HG03097 (cell line): ENCODE measurements at regions not wholly inside any gene's neighbourhood (a gene's known extent, or its start where the extent isn't known, plus 50 kb on each side); places are given as distances from the start of the nearest gene placed in this dataset.
"Not testable (repeated sequence)": the region's sequence is repeated elsewhere in the genome, so short reads cannot be mapped to it uniquely, and the experiment has no call there.

Experiments used
- ATAC-seq: cut with Tn5 transposase; IDR thresholded peaks from one replicate; pipeline ENCODE4 v1.9.1; 2021; ENCODE audit not compliant: unreplicated experiment, low FRiP score

DNA sequence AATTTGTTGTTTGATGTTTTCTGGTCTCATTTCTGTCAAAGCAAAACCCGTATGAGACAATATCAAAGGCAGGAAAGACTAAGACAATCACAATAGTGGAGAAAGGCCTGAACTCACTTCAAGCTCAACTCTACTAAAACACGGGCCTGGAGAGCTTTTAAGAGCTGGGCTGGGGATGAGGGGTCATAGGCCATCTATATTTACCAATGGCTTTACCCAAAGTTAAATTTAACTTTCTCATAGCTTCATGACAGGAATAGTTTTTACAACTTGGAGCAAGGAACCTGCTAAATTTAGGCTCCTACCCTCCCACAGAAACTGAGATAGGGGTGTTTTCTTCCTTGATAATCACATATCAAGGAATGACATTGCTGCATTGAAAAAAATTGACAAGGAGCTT is 223.4 kb upstream of the CHORDC1 start:
- ATAC-seq = no peak

GRCh38 chr11:90438069-90438468 is 215.2 kb upstream of the CHORDC1 start:
- no peak for ATAC-seq

DNA sequence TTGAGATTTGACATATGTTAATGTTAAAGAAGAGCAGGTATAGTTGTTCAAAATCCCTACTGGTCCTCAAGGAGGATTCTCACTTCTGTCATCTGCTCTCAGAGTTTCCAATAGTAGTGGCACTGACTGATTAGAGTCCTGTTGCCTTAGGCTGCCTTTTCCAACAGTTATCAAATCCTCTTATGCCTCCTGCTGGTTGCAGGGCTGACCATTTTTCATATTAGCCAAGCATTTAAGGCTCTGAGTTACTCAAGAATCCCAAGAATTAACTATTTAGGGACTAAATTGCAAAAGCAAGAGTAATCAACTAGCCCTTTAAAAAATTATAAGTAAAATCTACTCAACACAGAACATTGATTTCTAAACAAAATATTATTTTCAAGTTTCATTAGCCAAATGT is 212.0 kb upstream of the CHORDC1 start:
- ATAC-seq = no peak

GRCh38 chr11:90428836-90429235 is 206.0 kb upstream of the CHORDC1 start:
- no peak for ATAC-seq

- no peak for ATAC-seq
Measured at GRCh38 chr11:90426442-90426841, 203.6 kb upstream of the CHORDC1 start.

GRCh38 chr11:90423378-90423777 is 200.5 kb upstream of the CHORDC1 start:
- no peak for ATAC-seq

DNA sequence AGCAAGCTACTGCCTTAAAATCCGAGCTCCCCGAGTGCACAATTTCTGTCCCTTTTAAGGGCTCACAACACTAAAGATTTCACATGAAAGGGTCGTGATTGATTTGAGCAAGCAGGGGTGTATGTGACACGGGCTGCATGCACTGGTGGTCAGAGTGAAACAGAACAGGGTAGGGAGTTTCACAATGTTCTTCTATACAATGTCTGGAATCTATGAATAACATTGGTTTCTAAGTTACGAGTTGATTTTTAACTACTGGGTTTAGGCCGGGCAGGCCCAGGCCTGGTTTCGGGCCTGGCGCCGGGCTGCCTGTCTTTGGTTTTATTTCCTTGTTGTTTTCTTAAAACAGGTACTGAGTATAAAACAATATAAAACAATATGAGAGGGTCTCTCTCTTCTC is 199.9 kb upstream of the CHORDC1 start:
- ATAC-seq = not testable (repeated sequence)

DNA sequence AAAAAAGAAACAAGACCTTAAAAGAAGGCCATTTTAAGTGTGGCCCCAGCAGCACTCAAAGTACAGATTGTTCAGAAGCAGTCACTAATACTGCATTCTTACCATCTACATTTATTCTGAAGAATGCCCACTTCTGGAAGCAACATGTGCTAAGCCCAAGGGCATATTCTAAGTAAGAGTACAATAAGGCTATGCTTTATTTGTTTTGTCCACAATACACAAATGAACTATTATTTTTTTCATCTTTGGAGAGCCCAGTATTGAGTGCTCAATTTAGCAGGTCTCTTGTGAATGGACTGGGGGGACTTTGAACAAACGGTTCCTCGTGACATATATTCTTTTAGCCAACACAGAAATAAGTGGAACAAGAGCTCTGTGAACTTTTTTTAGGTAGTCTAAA is 191.4 kb upstream of the CHORDC1 start:
- no peak for ATAC-seq

DNA sequence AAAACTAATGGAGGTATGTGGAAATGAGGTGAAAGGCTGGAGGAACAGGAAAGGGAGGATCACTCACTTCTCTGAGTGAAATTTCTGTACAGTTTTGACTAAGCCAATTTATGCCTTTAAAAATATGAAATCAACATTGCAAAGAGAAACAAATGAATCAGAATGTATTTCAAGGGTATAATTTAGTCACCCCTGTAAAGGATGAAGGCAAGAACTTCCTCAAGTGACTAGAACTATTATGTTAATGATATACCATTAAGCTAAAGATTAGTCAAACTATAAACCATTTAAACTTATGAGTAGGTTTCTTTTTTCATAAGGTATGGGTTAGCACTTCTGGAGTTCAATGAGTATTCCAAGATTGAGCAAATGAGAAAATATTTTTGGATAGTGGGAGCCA is 184.5 kb upstream of the CHORDC1 start:
- ATAC-seq = peak; percentile 82

DNA sequence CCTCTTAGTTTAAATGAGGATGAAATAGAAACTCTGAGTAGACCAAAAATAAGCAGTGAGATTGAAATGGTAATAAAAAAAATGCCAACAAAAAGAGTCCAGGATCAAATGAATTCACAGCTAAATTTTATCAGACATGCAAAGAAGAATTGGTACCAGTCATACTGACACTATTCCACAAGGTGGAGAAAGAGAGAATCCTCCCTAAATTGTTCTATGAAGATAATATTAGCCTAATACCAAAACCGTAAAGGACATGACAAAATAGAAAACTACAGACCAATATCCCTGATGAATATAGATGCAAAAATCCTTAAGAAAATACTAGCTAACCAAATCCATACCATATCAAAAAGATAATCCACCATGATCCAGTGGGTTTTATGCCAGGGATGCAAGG is 169.8 kb upstream of the CHORDC1 start:
- ATAC-seq = no peak

DNA sequence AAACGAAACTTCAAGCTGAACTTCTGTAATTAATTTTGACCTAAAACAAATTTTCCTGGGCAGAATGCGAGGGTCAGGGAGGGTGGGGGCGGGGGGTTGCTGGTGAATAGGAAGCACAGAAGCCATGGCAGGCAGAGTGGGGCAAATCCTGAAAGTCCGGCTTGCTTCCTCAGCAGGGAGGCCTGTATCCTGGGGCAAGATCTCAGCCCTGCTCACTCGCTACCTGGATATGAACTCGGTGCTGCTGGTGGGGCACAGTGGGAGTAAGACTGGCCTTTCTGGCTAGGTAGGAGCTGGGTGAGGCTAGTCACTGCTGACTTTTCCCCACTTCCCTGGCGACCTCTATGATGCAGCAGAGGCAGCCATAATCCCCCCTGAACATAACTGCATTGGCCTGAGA is 168.9 kb upstream of the CHORDC1 start:
- ATAC-seq = no peak

DNA sequence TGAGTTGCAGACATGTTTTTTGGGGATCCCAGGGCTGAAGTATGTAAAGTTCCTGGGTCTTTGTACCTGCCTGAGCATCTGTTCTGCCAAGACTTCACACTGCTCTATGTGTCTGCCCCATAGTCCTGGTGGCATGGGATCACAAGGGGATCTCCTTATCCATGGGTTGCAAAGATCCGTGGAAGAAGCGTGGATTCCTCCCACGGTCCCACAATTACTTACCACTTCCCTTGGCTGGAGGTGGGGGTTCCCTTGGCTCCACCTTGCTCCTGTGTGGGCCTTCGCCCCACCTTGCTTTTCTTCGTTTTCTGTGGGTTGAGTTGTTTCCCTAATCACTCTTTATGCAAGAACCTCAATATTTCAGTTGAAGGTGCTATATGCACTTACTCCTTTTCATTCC is 157.4 kb upstream of the CHORDC1 start:
- no peak for ATAC-seq

GRCh38 chr11:90373971-90374370 is 151.1 kb upstream of the CHORDC1 start:
- no peak for ATAC-seq

GRCh38 chr11:90364527-90364926 is 141.7 kb upstream of the CHORDC1 start:
- ATAC-seq = no peak

DNA sequence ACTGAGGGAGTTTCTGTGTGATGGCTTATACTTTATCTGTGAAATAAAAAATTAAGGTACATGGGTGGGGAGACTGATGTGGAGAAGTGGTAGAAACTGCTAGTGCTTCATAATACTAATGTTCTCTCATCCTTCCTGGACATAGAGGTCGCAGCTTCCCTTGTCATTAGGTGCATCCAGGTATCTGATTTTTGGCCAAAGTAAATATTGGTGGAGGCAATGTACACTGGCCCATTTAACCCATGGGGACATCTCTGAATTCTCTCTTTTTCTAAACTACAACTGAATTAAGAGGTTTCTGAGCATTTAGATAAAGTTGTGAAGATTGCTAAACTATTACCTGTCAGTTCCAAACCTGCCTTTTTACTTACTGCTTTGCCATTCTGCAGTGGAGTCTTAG is 140.9 kb upstream of the CHORDC1 start:
- no peak for ATAC-seq

DNA sequence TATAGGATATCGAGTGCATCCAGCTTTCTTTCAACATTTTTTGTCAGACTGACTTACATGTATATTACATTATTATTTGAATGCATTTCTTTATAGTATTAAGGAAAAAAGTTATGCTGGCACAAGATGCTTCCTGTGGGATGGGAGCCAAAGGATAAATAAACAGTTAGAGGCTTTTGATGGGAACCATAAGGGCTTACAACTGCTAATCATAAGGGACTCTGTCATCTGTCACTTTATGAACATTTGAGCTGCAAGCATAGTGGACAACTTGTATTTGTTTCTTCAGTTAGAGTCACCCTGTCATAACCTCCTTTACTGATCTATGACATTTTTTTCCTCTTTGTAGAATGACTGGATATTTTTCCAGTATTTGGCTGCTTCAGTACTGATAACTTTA is 132.4 kb upstream of the CHORDC1 start:
- no peak for ATAC-seq

GRCh38 chr11:90349731-90350130 is 126.9 kb upstream of the CHORDC1 start:
- ATAC-seq = no peak

- no peak for ATAC-seq
Measured at GRCh38 chr11:90344546-90344945, 121.7 kb upstream of the CHORDC1 start.

DNA sequence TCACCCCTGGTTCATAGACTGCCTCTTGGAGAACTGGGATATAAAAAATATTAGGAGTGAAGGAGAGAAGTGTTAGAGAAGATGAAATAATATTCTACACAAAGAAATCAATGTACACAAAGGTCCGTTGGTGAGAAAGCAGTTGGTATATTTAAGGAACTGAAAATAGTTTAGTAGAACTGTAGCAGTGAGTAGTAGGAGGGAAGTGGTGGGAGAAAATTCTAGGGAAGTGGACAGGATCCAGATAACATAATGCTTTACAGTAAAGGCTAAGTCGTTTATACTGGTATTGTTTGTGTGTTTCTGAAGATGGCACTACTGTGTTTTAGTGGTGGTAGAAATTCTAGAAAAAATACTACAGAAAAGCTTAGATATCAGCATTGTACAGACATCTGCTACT is 120.8 kb upstream of the CHORDC1 start:
- ATAC-seq = no peak

DNA sequence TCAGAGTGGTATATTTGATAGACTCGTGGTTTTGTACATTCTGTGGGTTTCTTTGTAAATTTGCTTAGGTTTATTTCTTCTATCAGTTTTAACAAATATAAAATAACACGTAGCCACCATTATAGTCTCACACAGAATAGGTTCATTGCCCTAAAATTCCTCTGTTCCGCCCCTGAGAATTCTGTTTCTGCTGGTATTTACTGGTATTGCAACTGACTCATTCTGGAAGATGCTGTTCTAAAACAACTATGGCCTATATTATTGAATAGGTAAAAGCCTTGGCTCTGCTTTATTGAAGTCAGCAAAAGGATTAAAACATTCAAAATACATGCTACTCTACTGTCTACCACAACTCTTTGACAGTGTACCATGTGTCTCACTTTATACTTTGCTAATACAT is 119.1 kb upstream of the CHORDC1 start:
- no peak for ATAC-seq

- no peak for ATAC-seq
Measured at GRCh38 chr11:90332415-90332814, 109.6 kb upstream of the CHORDC1 start.

- ATAC-seq = no peak
Measured at GRCh38 chr11:90330632-90331031, 107.8 kb upstream of the CHORDC1 start.

DNA sequence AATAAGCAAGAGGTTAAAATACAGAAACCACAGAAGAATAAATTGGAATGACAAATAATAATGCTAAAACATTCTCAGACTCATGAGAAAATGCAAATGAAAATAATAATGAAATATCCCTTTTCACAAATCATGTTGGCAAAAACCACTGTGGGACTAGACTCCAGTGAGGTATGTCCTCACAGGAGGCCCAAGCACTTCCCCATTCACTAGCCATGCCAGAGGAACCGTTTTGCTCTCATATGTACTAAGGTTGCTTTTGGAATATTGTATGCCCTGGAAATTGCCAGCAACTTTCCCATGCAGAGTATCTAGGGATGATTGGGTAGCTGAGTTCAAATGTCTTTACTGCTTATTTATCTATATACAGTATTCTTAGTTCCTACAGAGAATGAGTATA is 106.2 kb upstream of the CHORDC1 start:
- no peak for ATAC-seq

DNA sequence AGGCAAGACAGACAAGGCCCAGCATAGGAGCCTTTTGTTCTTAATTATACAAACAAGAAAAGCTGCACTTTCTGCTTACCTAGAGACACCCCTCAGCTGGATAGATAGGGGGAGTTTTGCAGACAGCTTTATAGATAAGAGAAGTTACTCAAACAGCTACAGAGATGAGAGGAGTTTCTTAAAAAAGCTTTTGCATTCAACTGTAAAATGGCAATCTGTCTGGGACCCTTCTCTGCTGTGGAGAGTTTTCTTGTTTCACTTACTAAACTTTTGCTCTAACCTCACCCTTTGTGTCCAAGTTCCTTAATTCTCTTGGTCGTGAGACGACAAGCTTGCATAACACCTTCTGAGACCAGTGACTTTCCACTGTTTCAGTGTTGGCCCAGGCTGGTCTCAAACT is 103.8 kb upstream of the CHORDC1 start:
- no peak for ATAC-seq
